Psoas muscle (tissue), 7 donors: ENCODE measurements at regions not wholly inside any gene's neighbourhood (a gene's known extent, or its start where the extent isn't known, plus 50 kb on each side); places are given as distances from the start of the nearest gene placed in this dataset.

Experiments
- ATAC-seq, 4 donors: fragments of 200-7000 bp; cut with Tn5 transposase; one replicate each; pipeline ENCODE4 v1.9.1; 2020; ENCODE audit warnings: moderate library complexity in 3 of 4, mild to moderate bottlenecking in 2 of 4
- DNase-seq, 2 donors: peaks; one replicate each; pipeline ENCODE4 v3.0.0-alpha.2; 2020
- H3K27ac ChIP-seq: fragments of 200-600 bp; one replicate; pipeline ENCODE4 v1.8.0; 2022
- H3K27me3 ChIP-seq, 3 donors: fragments of 200-600 bp in 1 of 3; one replicate each; pipeline versions ENCODE4 v1.6.1 to v1.8.0; 2013 to 2022; ENCODE audit warnings: low read length in 2 of 3, mild to moderate bottlenecking in 2 of 3, moderate library complexity in 1 of 3; ENCODE audit not compliant: insufficient read depth in 3 of 3
- H3K36me3 ChIP-seq, 2 donors: fragments of 200-600 bp in 1 of 2; one replicate each; pipeline versions ENCODE4 v1.6.1 to v1.8.0; 2013 to 2022; ENCODE audit warnings: low read depth in 1 of 2, mild to moderate bottlenecking in 1 of 2, moderate library complexity in 1 of 2; ENCODE audit not compliant: insufficient read depth in 1 of 2
- H3K4me1 ChIP-seq: fragments of 200-600 bp; one replicate; pipeline ENCODE4 v1.8.0; 2022
- H3K4me3 ChIP-seq: fragments of 200-600 bp; one replicate; pipeline ENCODE4 v1.8.0; 2022; ENCODE audit warnings: mild to moderate bottlenecking
- H3K9me3 ChIP-seq: fragments of 200-600 bp; one replicate; pipeline ENCODE4 v1.8.0; 2022
- CTCF ChIP-seq: fragments of 200-600 bp; IDR thresholded peaks from one replicate; pipeline ENCODE4 v1.8.0; 2022; ENCODE audit warnings: antibody characterized with exemption
- WGBS, 3 donors: extraction: QIAGEN DNeasy Blood & Tissue Kit; methylation state at CpG; one replicate each; pipeline versions ENCODE4 v1.1.6 to v1.1.7; 2013; 5-methylcytosine and 5-hydroxymethylcytosine counted together
- intact Hi-C, 2 donors: fragments of 100-400 bp; cut with DNase I; formaldehyde crosslinking; loops; one replicate each; pipeline versions ENCODE4 v1.11.0 to v1.14.2; 2022
- donor health status: healthy with polysubstance abuse.
- donor health status: DM: no; HTN: no; CAD: no; lungs with moderate emphysema.
- donor health status: Bipolar disorder and iron deficiency.
- donor health status: healthy.
- donor health status: DM: yes; HTN: yes; CAD: no.
- donor health status: DM: no; HTN: no; CAD: no.
- donor health status: DM: yes; HTN: yes; CAD: no.

DNA sequence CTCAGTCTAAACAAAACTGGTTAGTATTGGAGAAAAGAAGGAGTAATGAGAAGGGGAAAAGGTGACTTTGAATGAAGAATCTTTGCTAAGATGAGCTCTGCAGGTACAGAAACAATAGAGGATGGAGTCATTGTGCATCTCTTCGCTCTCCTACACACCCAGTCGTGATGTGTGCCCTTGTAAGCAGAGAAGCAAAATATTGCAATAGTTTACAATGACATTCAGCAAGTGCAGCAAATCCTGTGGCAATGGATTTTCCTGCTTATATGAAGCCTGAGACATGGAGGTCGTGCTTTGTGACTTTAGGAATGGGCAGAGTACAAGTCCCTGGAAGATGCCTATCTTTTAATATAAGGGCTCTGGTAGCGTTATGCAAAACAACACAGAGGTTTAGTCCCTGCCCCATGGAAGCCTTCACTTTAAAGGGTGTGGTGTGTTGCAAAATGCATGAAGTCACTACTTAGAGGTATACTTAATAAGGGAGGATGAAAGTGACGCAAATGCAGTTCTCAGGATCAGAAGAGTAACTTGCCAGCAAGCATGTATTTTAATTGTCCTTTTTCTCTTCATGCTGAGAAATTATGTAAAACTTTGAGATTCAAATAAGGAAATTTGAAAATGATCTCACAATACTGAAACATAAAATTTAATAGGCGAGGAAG lies 88.0 kb upstream of the IVNS1ABP start:
- DNase-seq (no peak), ATAC-seq (no peak)
- H3K4me3 ChIP-seq: peak overlapping the region; percentile 25
- no peak for TF ChIP-seq CTCF
- 68 to 71% (median 70%) methylated on average over 6 of the region's 6 CpGs for WGBS, 3 donors
- H3K36me3 ChIP-seq: no peaks in the 10 kb centered on the region
- no peaks in the 10 kb centered on the region for H3K9me3 ChIP-seq
- H3K4me1 ChIP-seq: no peaks in the 10 kb centered on the region
- H3K27ac ChIP-seq: no peak overlapping the region
- intact Hi-C loops: no loop called here
- H3K27me3 ChIP-seq: no peaks in the 10 kb centered on the region

DNA sequence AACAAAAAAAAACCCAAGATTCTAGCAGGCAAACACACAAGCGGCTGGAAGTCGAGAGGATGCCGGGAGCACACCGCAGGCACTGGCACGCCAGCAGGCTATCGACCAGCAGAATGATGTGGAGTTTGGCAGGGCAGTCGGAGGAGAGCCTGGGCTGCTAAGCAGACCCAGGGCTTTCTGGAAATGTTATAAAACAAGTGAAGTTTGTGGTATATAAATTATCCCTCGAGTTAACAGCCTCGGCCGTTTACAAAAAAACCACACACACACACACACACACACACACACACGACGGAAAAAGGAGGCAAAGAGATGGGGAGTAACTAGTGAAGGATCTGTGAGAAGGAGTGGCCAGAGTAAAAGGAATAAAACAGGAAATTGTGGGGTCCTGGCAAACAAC lies 87.2 kb upstream of the IVNS1ABP start:
- WGBS, 3 donors: 9 to 38% (median 32%) methylated on average over 12 of the region's 12 CpGs
- TF ChIP-seq CTCF: no peak
- ATAC-seq: no peak
- no peak overlapping the region for H3K27ac ChIP-seq
- H3K4me3 ChIP-seq: peak overlapping the region; percentile 25
- no peaks in the 10 kb centered on the region for H3K27me3 ChIP-seq
- H3K36me3 ChIP-seq: no peaks in the 10 kb centered on the region
- intact Hi-C loops: no loop called here
- DNase-seq: peak; percentile 42 to 54
- H3K4me1 ChIP-seq: no peaks in the 10 kb centered on the region
- no peaks in the 10 kb centered on the region for H3K9me3 ChIP-seq

- H3K4me1 ChIP-seq: no peaks in the 10 kb centered on the region
- H3K27ac ChIP-seq: no peak overlapping the region
- H3K36me3 ChIP-seq: no peaks in the 10 kb centered on the region
- H3K9me3 ChIP-seq: no peaks in the 10 kb centered on the region
- no peak overlapping the region for H3K4me3 ChIP-seq
- intact Hi-C loops: no loop called here
- TF ChIP-seq CTCF: no peak
- no peaks in the 10 kb centered on the region for H3K27me3 ChIP-seq
- WGBS, 3 donors: 93 to 96% (median 96%) methylated on average over 3 of the region's 3 CpGs
- DNase-seq (no peak), ATAC-seq (no peak)
Measured at GRCh38 chr1:185402930-185403329, 85.9 kb upstream of the IVNS1ABP start.

GRCh38 chr1:185401019-185401418 lies 84.0 kb upstream of the IVNS1ABP start:
- TF ChIP-seq CTCF: no peak
- H3K27ac ChIP-seq: no peak overlapping the region
- 83 to 90% (median 83%) methylated on average over 3 of the region's 3 CpGs for WGBS, 3 donors
- H3K4me3 ChIP-seq: no peak overlapping the region
- H3K9me3 ChIP-seq: no peaks in the 10 kb centered on the region
- no peaks in the 10 kb centered on the region for H3K27me3 ChIP-seq
- ATAC-seq: no peak
- DNase-seq: no peak
- no peaks in the 10 kb centered on the region for H3K4me1 ChIP-seq
- intact Hi-C loops: no loop called here
- H3K36me3 ChIP-seq: no peaks in the 10 kb centered on the region

GRCh38 chr1:185400052-185400451 lies 83.0 kb upstream of the IVNS1ABP start:
- H3K4me3 ChIP-seq: no peak overlapping the region
- intact Hi-C loops: no loop called here
- TF ChIP-seq CTCF: no peak
- ATAC-seq (no peak), DNase-seq (no peak)
- H3K36me3 ChIP-seq: no peaks in the 10 kb centered on the region
- no peaks in the 10 kb centered on the region for H3K27me3 ChIP-seq
- WGBS, 3 donors: 92 to 98% (median 97%) methylated on average over 1 of the region's 1 CpG
- H3K9me3 ChIP-seq: no peaks in the 10 kb centered on the region
- no peak overlapping the region for H3K27ac ChIP-seq
- H3K4me1 ChIP-seq: no peaks in the 10 kb centered on the region
